ENCODE measurements at regions not wholly inside any gene's neighbourhood (a gene's known extent, or its start where the extent isn't known, plus 50 kb on each side); places are given as distances from the start of the nearest gene placed in this dataset.

DNA sequence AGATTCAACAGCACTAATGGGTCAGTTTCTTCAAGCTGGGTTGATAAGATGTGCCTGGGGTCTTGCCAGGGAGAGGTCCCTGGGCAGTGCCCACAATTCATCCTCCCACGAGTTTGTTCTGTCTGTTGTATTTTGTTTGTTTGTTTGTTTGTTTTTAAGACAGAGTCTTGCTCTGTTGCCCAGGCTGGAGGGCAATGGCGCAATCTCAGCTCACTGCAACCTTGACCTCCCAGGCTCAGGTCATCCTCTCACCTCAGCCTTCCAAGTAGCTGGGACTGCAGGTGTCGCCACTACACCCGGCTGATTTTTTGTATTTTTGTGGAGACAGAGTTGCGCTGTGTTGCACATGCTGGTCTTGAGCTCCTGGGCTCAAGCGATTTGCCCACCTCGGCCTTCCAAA, 120.1 kb downstream of the NUFIP1 start:
- TF ChIP-seq ZNF780A (CRISPR knock-in tag; IDR thresholded peaks at IDR 0.05) (no peak), HMGA1 (CRISPR knock-in tag; conservative IDR thresholded peaks at IDR 0.05) (no peak), MBD4 (IDR thresholded peaks at IDR 0.05; ENCODE audit: borderline replicate concordance, low read length) (no peak), ZFX (CRISPR knock-in tag; IDR thresholded peaks at IDR 0.05; ENCODE audit: low read depth) (no peak), NFE2L2 (IDR thresholded peaks at IDR 0.05; ENCODE audit: low read length) (no peak)
- TF ChIP-seq, protein P1, sequence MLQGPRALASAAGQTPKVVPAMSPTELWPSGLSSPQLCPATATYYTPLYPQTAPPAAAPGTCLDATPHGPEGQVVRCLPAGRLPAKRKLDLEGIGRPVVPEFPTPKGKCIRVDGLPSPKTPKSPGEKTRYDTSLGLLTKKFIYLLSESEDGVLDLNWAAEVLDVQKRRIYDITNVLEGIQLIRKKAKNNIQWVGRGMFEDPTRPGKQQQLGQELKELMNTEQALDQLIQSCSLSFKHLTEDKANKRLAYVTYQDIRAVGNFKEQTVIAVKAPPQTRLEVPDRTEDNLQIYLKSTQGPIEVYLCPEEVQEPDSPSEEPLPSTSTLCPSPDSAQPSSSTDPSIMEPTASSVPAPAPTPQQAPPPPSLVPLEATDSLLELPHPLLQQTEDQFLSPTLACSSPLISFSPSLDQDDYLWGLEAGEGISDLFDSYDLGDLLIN (CRISPR knock-in tag; IDR thresholded peaks at IDR 0.05; ENCODE audit: borderline replicate concordance), result no peak
